Suprapubic skin (tissue), 3 donors: ENCODE measurements at regions not wholly inside any gene's neighbourhood (a gene's known extent, or its start where the extent isn't known, plus 50 kb on each side); places are given as distances from the start of the nearest gene placed in this dataset.

Source experiments
- CTCF ChIP-seq, 2 donors: fragments of 200-600 bp in 1 of 2; fragments of 450-650 bp in 1 of 2; sonication (generic) in 1 of 2; IDR thresholded peaks; one replicate each; pipeline ENCODE4 v1.5.1; 2016 to 2019; ENCODE audit warnings: antibody characterized with exemption in 2 of 2, mild to moderate bottlenecking in 1 of 2, moderate library complexity in 1 of 2
- POLR2A ChIP-seq, 2 donors: fragments of 450-650 bp; IDR thresholded peaks; one replicate each; pipeline ENCODE4 v1.6.1; 2017; ENCODE audit warnings: antibody characterized with exemption in 2 of 2, mild to moderate bottlenecking in 2 of 2, moderate library complexity in 2 of 2

GRCh38 chr16:6916946-6917345 lies 415.7 kb upstream of the RBFOX1 start:
- TF ChIP-seq CTCF (IDR thresholded peaks at IDR 0.05) (no peak), POLR2A (IDR thresholded peaks at IDR 0.05) (no peak)
